ENCODE measurements at regions not wholly inside any gene's neighbourhood (a gene's known extent, or its start where the extent isn't known, plus 50 kb on each side); places are given as distances from the start of the nearest gene placed in this dataset.

DNA sequence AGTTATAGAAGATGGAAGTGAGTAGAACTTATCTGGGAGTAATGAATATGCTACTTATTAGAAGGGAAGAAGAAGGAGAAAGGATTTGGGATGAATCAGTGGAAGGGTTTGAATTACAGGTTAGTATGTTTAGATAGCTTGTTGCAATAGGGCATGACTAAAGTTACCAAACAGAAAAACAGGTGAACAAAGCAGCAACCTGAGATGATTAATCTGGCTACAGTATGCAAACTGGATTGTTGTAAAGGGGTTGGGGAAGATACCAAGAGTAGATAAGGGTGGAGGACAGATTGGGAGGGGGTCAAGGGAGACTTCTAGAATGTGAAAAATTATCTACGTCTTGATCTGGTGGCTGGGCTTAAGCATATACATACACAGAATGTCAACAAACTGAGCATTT lies 73.4 kb upstream of the CLEC14A start:
- TF ChIP-seq, protein P1, sequence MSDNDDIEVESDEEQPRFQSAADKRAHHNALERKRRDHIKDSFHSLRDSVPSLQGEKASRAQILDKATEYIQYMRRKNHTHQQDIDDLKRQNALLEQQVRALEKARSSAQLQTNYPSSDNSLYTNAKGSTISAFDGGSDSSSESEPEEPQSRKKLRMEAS (IDR thresholded peaks at IDR 0.05) = no peak
- TF ChIP-seq YY1 (IDR thresholded peaks at IDR 0.05; ENCODE audit: low read depth, low read length) = no peak
- no peak for TF ChIP-seq TCF12 (IDR thresholded peaks at IDR 0.05; ENCODE audit: low read depth, low read length)
- no peak for TF ChIP-seq POLR2AphosphoS5 (IDR thresholded peaks at IDR 0.05; ENCODE audit: low read depth, low read length)

Data from H1 (cell line).